Esophagus (tissue), 2 donors: ENCODE measurements at regions not wholly inside any gene's neighbourhood (a gene's known extent, or its start where the extent isn't known, plus 50 kb on each side); places are given as distances from the start of the nearest gene placed in this dataset.
"Not testable (repeated sequence)": the region's sequence is repeated elsewhere in the genome, so short reads cannot be mapped to it uniquely, and the experiment has no call there.

ENCODE experiments used
- H3K27ac ChIP-seq, 2 donors: one replicate each; pipeline ENCODE4 v1.5.1; 2013; ENCODE audit warnings: low read depth in 2 of 2, mild to moderate bottlenecking in 2 of 2, inconsistent platforms in 1 of 2, low read length in 1 of 2, moderate library complexity in 1 of 2
- H3K27me3 ChIP-seq, 2 donors: one replicate each; pipeline ENCODE4 v1.6.1; 2013; ENCODE audit warnings: low read length in 2 of 2, control low read depth in 1 of 2, mild to moderate bottlenecking in 1 of 2; ENCODE audit not compliant: insufficient read depth in 2 of 2, control insufficient read depth in 1 of 2
- H3K36me3 ChIP-seq, 2 donors: one replicate each; pipeline ENCODE4 v1.6.1; 2013; ENCODE audit warnings: low read length in 1 of 2; ENCODE audit not compliant: control insufficient read depth in 2 of 2, insufficient read depth in 2 of 2
- H3K4me1 ChIP-seq, 2 donors: one replicate each; pipeline ENCODE4 v1.6.1; 2013; ENCODE audit warnings: low read length in 1 of 2; ENCODE audit not compliant: control insufficient read depth in 2 of 2, insufficient read depth in 2 of 2
- H3K4me3 ChIP-seq, 2 donors: one replicate each; pipeline ENCODE4 v1.5.1; 2013; ENCODE audit warnings: low read length in 2 of 2, mild to moderate bottlenecking in 2 of 2, low read depth in 1 of 2, moderate library complexity in 1 of 2
- H3K9me3 ChIP-seq, 2 donors: one replicate each; pipeline ENCODE4 v1.6.1; 2013; ENCODE audit warnings: mild to moderate bottlenecking in 2 of 2, low read depth in 1 of 2, low read length in 1 of 2, moderate library complexity in 1 of 2; ENCODE audit not compliant: control insufficient read depth in 2 of 2, insufficient read depth in 1 of 2
- WGBS, 2 donors: extraction: QIAGEN DNeasy Blood & Tissue Kit; methylation state at CpG; one replicate each; pipeline ENCODE4 v1.1.7; 2013; 5-methylcytosine and 5-hydroxymethylcytosine counted together
- donor health status: healthy with polysubstance abuse.
- donor health status: Bipolar disorder and iron deficiency.

GRCh38 chr5:99379187-99379586 is 450.4 kb upstream of the CHD1 start:
- H3K9me3 ChIP-seq, result no peaks in the 10 kb centered on the region
- no peaks in the 10 kb centered on the region for H3K4me1 ChIP-seq
- no peak overlapping the region for H3K27ac ChIP-seq
- H3K27me3 ChIP-seq, result peaks cover 0 to 2% of the 10 kb centered on the region in 2 donors
- H3K36me3 ChIP-seq, result no peaks in the 10 kb centered on the region
- WGBS, 2 donors, result 65 to 70% methylated on average over 4 of the region's 4 CpGs
- no peak overlapping the region for H3K4me3 ChIP-seq

- H3K27me3 ChIP-seq, result peaks cover 0 to 2% of the 10 kb centered on the region in 2 donors
- WGBS, 2 donors, result 51 to 59% methylated on average over 2 of the region's 2 CpGs
- no peaks in the 10 kb centered on the region for H3K9me3 ChIP-seq
- no peaks in the 10 kb centered on the region for H3K4me1 ChIP-seq
- H3K27ac ChIP-seq, result no peak overlapping the region
- H3K4me3 ChIP-seq, result no peak overlapping the region
- H3K36me3 ChIP-seq, result no peaks in the 10 kb centered on the region
Measured at GRCh38 chr5:99378443-99378842, 449.6 kb upstream of the CHD1 start.

- no peak overlapping the region for H3K4me3 ChIP-seq
- no peak overlapping the region for H3K27ac ChIP-seq
- 59 to 63% methylated on average over 3 of the region's 3 CpGs for WGBS, 2 donors
Measured at GRCh38 chr5:99369797-99370593, 441.2 kb upstream of the CHD1 start.

GRCh38 chr5:99368726-99369125 is 439.9 kb upstream of the CHD1 start:
- Histone ChIP-seq H3K4me3 (no peak overlapping the region), H3K9me3 (no peaks in the 10 kb centered on the region), H3K27ac (no peak overlapping the region), H3K4me1 (no peaks in the 10 kb centered on the region), H3K27me3 (no peaks in the 10 kb centered on the region), H3K36me3 (no peaks in the 10 kb centered on the region)
- 44 to 59% methylated on average over 2 of the region's 2 CpGs for WGBS, 2 donors

More at GRCh38 chr5:99369797-99370593, 441.2 kb upstream of the CHD1 start:
- Histone ChIP-seq H3K27me3 (no peaks in the 10 kb centered on the region), H3K9me3 (no peaks in the 10 kb centered on the region), H3K4me1 (no peaks in the 10 kb centered on the region), H3K36me3 (no peaks in the 10 kb centered on the region)

DNA sequence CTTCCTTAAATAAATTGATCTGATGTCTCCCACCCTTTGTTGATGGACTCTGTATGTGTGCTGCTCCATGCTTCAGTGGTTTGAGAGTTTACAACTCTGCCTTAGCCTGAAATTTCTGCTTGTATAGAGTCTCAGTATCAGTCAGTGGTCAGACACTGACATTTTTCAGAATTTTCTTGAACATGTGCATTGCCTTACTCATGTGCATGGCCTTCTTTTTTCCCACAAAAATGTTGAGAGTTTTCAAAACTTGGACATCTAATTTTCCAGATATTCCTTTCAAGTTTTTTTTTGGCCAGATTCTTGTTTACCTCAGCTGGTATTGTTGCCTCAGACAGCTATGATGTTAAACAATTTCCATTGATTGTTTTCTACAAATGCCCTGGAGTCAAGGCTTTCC is 427.1 kb upstream of the CHD1 start:
- no peak overlapping the region for H3K4me3 ChIP-seq
- H3K4me1 ChIP-seq, result no peaks in the 10 kb centered on the region
- H3K27ac ChIP-seq, result no peak overlapping the region
- H3K27me3 ChIP-seq, result no peaks in the 10 kb centered on the region
- peaks cover 6 to 8% of the 10 kb centered on the region in 2 donors for H3K9me3 ChIP-seq
- H3K36me3 ChIP-seq, result no peaks in the 10 kb centered on the region

DNA sequence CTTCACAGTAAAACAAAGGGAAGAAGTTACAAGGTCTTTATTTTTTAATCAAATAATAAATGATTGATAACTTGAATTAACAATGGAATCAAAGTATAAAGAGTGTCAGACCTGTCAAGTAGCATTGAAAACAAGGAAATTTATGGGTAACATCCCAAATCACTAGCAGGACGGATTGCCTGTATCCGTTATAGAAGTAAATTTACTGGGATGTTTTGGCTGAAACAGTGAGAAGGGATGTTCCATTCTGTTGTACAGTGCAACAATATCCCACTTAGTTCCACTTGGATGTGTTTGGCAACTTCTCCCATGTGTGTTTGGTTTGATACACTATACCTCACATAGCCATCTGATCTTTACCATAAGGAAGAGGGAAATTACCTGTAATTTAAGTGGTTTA is 421.0 kb upstream of the CHD1 start:
- no peak overlapping the region for H3K4me3 ChIP-seq
- peaks cover 6 to 8% of the 10 kb centered on the region in 2 donors for H3K9me3 ChIP-seq
- H3K36me3 ChIP-seq, result no peaks in the 10 kb centered on the region
- WGBS, 2 donors, result 55 to 65% methylated on average over 2 of the region's 2 CpGs
- no peaks in the 10 kb centered on the region for H3K4me1 ChIP-seq
- H3K27ac ChIP-seq, result no peak overlapping the region
- H3K27me3 ChIP-seq, result no peaks in the 10 kb centered on the region

GRCh38 chr5:99348597-99348996 is 419.8 kb upstream of the CHD1 start:
- H3K4me1 ChIP-seq, result no peaks in the 10 kb centered on the region
- H3K9me3 ChIP-seq, result peaks cover 6 to 8% of the 10 kb centered on the region in 2 donors
- no peak overlapping the region for H3K4me3 ChIP-seq
- 80 to 85% methylated on average over 4 of the region's 4 CpGs for WGBS, 2 donors
- no peak overlapping the region for H3K27ac ChIP-seq
- H3K27me3 ChIP-seq, result no peaks in the 10 kb centered on the region
- H3K36me3 ChIP-seq, result no peaks in the 10 kb centered on the region

DNA sequence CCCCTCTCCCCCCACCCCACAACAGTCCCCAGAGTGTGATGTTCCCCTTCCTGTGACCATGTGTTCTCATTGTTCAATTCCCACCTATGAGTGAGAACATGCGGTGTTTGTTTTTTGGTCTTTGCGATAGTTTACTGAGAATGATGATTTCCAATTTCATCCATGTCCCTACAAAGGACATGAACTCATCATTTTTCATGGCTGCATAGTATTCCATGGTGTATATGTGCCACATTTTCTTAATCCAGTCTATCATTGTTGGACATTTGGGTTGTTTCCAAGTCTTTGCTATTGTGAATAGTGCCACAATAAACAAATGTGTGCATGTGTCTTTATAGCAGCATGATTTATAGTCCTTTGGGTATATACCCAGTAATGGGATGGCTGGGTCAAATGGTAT is 411.0 kb upstream of the CHD1 start:
- not testable (repeated sequence) for H3K36me3 ChIP-seq, H3K4me3 ChIP-seq, H3K27ac ChIP-seq, H3K4me1 ChIP-seq, H3K27me3 ChIP-seq, H3K9me3 ChIP-seq
- WGBS, 2 donors, result 94 to 100% methylated on average over 2 of the region's 2 CpGs

GRCh38 chr5:99334936-99335335 is 406.1 kb upstream of the CHD1 start:
- Histone ChIP-seq H3K4me1 (no peaks in the 10 kb centered on the region), H3K4me3 (no peak overlapping the region), H3K9me3 (peaks cover 2 to 6% of the 10 kb centered on the region in 2 donors), H3K36me3 (no peaks in the 10 kb centered on the region), H3K27me3 (no peaks in the 10 kb centered on the region), H3K27ac (no peak overlapping the region)
- WGBS, 2 donors, result 76 to 89% methylated on average over 2 of the region's 2 CpGs

GRCh38 chr5:99331061-99331460 is 402.3 kb upstream of the CHD1 start:
- Histone ChIP-seq H3K4me3 (no peak overlapping the region), H3K4me1 (no peaks in the 10 kb centered on the region), H3K27ac (no peak overlapping the region), H3K27me3 (no peaks in the 10 kb centered on the region), H3K9me3 (peaks cover 2 to 6% of the 10 kb centered on the region in 2 donors), H3K36me3 (no peaks in the 10 kb centered on the region)
- 48 to 51% methylated on average over 1 of the region's 1 CpG for WGBS, 2 donors
